DND-41 (cell line): ENCODE measurements at regions not wholly inside any gene's neighbourhood (a gene's known extent, or its start where the extent isn't known, plus 50 kb on each side); places are given as distances from the start of the nearest gene placed in this dataset.

Experiments used
- EZH2 ChIP-seq: IDR thresholded peaks from 3 replicates; pipeline ENCODE4 v1.6.1; 2012; ENCODE audit warnings: borderline replicate concordance, low read depth, mild to moderate bottlenecking, moderate library complexity, low read length, inconsistent platforms; ENCODE audit not compliant: severe bottlenecking
- TF ChIP-seq, protein P1 (sequence below): IDR thresholded peaks from 2 replicates; pipeline ENCODE4 v1.5.1; 2012; ENCODE audit warnings: borderline replicate concordance, low read length, moderate library complexity, mild to moderate bottlenecking; ENCODE audit not compliant: poor library complexity, severe bottlenecking; ENCODE audit errors: extremely low read depth

DNA sequence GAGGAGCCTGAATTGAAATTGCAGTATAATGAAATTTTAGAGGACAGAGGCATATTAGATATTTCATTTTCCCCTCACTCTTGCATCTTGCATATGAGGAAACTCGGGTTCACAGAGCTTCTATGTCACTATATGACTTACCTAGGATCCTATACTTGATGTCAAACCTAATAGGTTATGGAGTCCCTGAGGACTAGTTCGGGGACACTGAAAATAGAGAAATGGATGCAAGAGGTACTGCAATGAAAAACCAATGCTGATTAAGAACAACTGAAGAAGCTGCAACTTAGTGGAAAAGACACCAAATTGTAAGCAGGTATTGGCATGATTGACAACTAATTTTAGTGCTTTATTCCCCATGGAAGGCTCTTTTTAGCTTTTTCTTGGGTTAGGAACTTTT, 210.1 kb downstream of the IKZF2 start:
- TF ChIP-seq, protein P1, sequence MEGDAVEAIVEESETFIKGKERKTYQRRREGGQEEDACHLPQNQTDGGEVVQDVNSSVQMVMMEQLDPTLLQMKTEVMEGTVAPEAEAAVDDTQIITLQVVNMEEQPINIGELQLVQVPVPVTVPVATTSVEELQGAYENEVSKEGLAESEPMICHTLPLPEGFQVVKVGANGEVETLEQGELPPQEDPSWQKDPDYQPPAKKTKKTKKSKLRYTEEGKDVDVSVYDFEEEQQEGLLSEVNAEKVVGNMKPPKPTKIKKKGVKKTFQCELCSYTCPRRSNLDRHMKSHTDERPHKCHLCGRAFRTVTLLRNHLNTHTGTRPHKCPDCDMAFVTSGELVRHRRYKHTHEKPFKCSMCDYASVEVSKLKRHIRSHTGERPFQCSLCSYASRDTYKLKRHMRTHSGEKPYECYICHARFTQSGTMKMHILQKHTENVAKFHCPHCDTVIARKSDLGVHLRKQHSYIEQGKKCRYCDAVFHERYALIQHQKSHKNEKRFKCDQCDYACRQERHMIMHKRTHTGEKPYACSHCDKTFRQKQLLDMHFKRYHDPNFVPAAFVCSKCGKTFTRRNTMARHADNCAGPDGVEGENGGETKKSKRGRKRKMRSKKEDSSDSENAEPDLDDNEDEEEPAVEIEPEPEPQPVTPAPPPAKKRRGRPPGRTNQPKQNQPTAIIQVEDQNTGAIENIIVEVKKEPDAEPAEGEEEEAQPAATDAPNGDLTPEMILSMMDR = no peak
- TF ChIP-seq EZH2 = no peak
